HG03571 (cell line): ENCODE measurements at regions not wholly inside any gene's neighbourhood (a gene's known extent, or its start where the extent isn't known, plus 50 kb on each side); places are given as distances from the start of the nearest gene placed in this dataset.

Experiments
- ATAC-seq: cut with Tn5 transposase; IDR thresholded peaks from one replicate; pipeline ENCODE4 v1.9.1; 2021; ENCODE audit not compliant: unreplicated experiment

DNA sequence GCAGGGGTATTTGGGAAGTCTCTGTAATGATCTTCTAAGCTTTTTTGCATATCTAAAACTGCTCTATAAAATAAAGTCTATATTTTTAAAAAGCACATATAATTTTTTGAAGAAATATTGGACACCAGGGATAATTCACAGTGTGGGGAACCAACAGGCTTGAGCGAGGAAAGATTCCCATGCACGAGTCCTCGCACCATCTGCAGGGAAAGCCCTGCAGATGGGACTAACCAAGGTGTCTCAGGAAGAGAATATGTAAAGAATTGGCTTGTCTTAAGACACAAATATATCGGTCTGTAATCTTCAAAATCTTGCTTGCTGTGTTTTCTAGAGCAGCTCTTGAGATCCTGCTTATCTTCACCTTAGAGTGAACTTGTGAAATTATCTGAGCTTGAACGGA is 77.2 kb upstream of the SEMA6D start:
- no peak for ATAC-seq

DNA sequence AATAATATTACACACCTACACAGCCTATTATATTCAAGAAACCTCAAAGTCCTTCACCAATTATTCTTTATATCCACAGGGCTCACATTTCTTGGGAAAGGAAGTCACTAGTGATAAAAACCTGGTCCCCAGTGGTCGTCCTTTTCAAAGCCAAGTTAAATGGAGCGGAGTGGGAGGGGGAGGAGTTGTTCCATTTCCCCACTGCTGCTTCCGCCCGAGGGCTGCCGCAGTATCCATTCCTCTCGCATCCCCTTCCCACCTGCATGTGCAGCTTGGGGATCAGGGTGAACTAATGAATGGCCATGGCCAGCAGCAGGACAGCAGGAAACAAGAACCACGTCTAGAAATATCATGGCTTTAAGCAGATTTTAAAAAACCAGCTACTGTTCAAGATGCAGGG is 76.4 kb upstream of the SEMA6D start:
- no peak for ATAC-seq

DNA sequence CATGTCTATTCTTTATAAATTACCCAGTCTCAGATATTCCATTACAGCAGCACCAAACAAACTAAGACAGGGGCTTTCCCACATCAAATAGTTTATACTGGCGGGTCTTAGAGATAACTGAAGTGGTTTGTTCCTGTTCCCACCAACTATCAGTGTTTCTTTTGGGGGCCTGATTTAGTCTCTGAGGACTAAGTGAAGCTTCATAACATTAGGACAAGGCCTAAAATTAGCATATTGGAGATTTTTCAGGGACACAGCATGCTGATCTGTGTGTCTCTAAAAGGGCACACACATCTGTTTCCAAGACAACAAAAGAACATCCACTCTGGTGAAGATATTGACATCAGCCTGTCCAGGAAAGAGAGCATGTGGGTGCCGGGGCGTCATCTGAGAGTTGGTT is 72.6 kb upstream of the SEMA6D start:
- ATAC-seq = no peak

DNA sequence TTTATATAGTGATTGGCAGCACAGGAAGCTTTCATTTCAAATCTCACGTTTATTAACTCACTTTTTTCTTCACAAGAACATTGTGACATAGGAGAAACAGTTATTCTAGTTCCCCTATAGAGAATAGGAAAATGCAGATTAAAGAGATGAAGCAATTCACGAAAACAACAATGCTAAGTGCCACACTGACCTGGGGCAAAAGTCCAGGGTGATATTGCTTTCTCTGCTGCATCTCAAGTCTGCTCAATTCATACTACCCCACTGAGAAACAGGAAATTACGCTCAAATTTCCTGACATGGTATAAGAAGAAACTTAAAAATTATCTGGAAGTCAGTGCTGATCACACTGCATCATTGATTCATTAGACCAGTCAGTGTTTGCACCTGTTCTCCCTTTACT is 66.7 kb upstream of the SEMA6D start:
- no peak for ATAC-seq

DNA sequence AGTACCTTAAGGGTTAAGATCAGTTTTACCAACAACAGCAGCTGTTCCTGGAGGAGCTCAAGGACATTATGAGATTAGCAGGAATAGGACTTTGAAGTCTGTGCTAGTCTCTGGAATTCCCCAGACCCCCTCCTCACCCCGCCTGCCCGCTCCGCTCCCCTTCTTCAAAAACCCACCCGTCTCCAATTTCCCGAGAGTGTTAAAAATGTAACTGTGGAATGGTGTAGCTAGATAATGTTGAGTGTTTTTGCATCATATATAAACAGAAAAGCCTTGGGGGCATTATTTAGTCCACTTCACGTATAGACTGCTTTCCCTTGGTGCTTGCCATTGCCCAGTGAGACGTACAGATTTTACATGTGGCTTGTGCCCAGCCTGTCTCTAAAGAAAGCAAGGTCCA is 65.0 kb upstream of the SEMA6D start:
- no peak for ATAC-seq

DNA sequence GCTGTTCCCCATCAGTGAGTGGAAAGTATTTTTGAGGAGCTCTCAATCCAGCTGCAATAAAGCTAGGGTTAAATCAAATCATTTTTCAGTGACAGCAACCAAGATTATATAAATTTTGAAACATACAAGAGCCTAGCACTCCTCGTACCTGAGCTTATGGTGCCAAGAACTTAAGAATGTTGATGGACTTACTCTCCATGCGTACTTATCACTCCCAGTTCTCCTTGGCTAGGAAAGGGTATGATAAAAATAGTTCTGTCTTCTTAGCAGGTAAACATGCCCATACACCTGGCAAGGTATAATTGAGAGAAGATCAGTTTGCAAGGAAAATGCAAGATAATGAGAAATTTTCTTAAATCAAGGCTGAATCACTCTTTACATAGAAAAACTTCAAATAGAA is 64.5 kb upstream of the SEMA6D start:
- ATAC-seq = no peak

DNA sequence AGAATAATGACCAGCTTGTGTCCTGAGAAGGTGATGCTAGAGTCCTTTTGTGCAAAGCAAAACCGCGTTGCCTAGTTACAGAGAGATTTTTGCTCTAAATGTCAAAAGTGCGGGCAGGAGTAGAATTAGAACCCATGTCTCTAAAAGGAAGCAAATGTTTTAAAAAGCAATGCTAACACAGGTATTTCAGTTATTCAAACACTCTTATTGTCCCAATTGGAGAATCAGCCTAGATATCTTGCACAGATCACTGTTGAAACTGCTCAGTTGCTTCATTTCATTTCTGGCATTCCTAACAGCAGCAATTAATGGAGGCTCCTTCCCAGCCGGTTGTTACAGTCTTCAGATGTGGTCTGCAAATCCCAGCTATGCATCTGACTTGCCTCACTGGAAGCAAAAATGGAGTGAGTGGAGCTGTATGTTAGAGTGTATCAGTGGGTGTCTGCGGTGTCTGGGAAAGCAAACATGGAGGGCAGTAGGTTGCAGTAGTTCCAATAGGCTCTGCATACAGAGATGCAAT is 55.6 kb upstream of the SEMA6D start:
- no peak for ATAC-seq

DNA sequence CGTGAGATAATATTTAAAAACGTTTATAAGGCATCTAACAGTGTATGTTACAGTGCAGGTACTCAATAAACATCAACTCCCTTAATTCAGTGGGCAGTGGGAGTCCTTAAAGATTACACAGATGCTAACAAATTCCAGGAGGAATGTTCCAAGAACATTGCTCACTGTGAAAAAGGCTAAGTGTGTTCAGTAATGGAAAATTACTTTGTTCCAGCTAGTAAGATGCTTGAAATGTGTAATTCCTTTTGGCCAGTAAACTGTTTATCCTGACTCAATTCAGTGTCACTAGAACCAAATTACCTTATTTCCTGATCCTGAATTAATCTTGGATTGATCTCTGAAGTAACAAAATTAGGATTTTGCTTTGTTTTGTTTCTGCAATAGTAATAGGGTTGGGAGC is 54.2 kb upstream of the SEMA6D start:
- ATAC-seq = no peak
